Endodermal cell (in vitro differentiated cells): ENCODE measurements at regions not wholly inside any gene's neighbourhood (a gene's known extent, or its start where the extent isn't known, plus 50 kb on each side); places are given as distances from the start of the nearest gene placed in this dataset.
A peak's percentile ranks its signal among the peaks of the same experiment; 100 is the strongest.

Source experiments
- DNase-seq: peaks from one replicate; pipeline ENCODE4 v3.0.0-alpha.2; 2017
- H3K27ac ChIP-seq: 2 replicates; pipeline ENCODE4 v1.5.1; 2013; ENCODE audit warnings: mild to moderate bottlenecking, low read depth, low read length, moderate library complexity
- H3K27me3 ChIP-seq: 2 replicates; pipeline ENCODE4 v1.6.1; 2013; ENCODE audit warnings: mild to moderate bottlenecking, low read length, moderate library complexity; ENCODE audit not compliant: insufficient read depth, control insufficient read depth, poor library complexity, severe bottlenecking
- H3K36me3 ChIP-seq: 2 replicates; pipeline ENCODE4 v1.7.0; 2013; ENCODE audit warnings: mild to moderate bottlenecking, low read length, moderate library complexity; ENCODE audit not compliant: control insufficient read depth, insufficient read depth
- H3K4me1 ChIP-seq: one replicate; pipeline ENCODE4 v1.7.0; 2013; ENCODE audit warnings: low read length; ENCODE audit not compliant: control insufficient read depth, insufficient read depth
- H3K4me3 ChIP-seq: 2 replicates; pipeline ENCODE4 v1.5.1; 2013; ENCODE audit warnings: mild to moderate bottlenecking, low read length, moderate library complexity
- H3K9ac ChIP-seq: 2 replicates; pipeline ENCODE4 v1.6.1; 2013; ENCODE audit warnings: mild to moderate bottlenecking, low read length, moderate library complexity; ENCODE audit not compliant: poor library complexity, severe bottlenecking; ENCODE audit errors: extremely low read depth
- H3K9me3 ChIP-seq: 2 replicates; pipeline ENCODE4 v1.6.1; 2013; ENCODE audit warnings: mild to moderate bottlenecking, low read length, moderate library complexity; ENCODE audit not compliant: control insufficient read depth
- H3K27ac Mint-ChIP-seq: 2 replicates; pipeline ENCODE4 v1.8.0; 2020; ENCODE audit warnings: mixed read lengths
- H3K27me3 Mint-ChIP-seq: 2 replicates; pipeline ENCODE4 v1.8.0; 2021; ENCODE audit warnings: mild to moderate bottlenecking, mixed read lengths; ENCODE audit not compliant: insufficient read depth
- H3K36me3 Mint-ChIP-seq: 2 replicates; pipeline ENCODE4 v1.8.0; 2020; ENCODE audit warnings: low read depth, mixed read lengths
- H3K4me1 Mint-ChIP-seq: 2 replicates; pipeline ENCODE4 v1.8.0; 2020; ENCODE audit warnings: mixed read lengths
- H3K4me3 Mint-ChIP-seq: 2 replicates; pipeline ENCODE4 v1.8.0; 2020; ENCODE audit warnings: mild to moderate bottlenecking, moderate library complexity, mixed read lengths
- H3K9me3 Mint-ChIP-seq: 2 replicates; pipeline ENCODE4 v1.8.0; 2020; ENCODE audit warnings: mild to moderate bottlenecking, mixed read lengths
- WGBS, 2 experiments: methylation state at CpG; one replicate each; pipeline versions ENCODE4 v1.1.5 to v1.1.7; 2013; ENCODE audit warnings: missing lambda C conversion rate in 2 of 2, mixed read lengths in 1 of 2; ENCODE audit not compliant: insufficient coverage in 1 of 2, insufficient read length in 1 of 2; 5-methylcytosine and 5-hydroxymethylcytosine counted together
- TF ChIP-seq, protein P1 (sequence below): fragments of 200-600 bp; sonication (generic); conservative IDR thresholded peaks from 2 replicates; pipeline ENCODE4 v1.5.0; 2021; ENCODE audit warnings: antibody characterized with exemption, mild to moderate bottlenecking

DNA sequence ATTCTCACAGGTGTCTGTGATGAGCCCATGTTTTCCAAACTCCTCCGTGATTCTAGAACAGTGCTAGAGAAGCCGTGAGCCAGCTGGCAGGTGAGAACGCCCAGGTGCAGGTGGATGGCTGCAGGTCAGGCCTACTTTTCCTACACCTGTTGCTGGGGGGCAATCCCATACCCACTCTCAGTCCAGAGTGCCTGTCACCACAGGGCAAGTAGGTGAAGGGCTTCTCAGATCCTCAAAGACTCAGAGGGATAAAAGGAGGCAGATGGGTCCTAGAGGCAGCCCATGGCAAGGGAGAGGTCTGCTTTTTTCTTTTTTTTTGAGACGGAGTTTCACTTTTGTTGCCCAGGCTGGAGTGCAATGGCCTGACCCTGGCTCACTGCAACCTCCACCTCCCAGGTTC, 50.7 kb upstream of the H6PD start:
- H3K27ac ChIP-seq: no peak overlapping the region
- H3K9ac ChIP-seq: no peak overlapping the region
- no peaks in the 10 kb centered on the region for H3K9me3 ChIP-seq
- peak overlapping the region; percentile 62 for H3K4me3 Mint-ChIP-seq
- H3K9me3 Mint-ChIP-seq: peaks cover 4% of the 10 kb centered on the region
- WGBS, 2 experiments: 62 to 73% methylated on average over 4 of the region's 4 CpGs
- peak overlapping the region; percentile 92 for H3K4me3 ChIP-seq
- no peak for DNase-seq
- no peak overlapping the region for H3K27ac Mint-ChIP-seq
- H3K36me3 Mint-ChIP-seq: no peaks in the 10 kb centered on the region
- no peaks in the 10 kb centered on the region for H3K4me1 ChIP-seq
- peaks cover 4% of the 10 kb centered on the region for H3K36me3 ChIP-seq
- H3K27me3 ChIP-seq: peaks cover 27% of the 10 kb centered on the region
- TF ChIP-seq, protein P1, sequence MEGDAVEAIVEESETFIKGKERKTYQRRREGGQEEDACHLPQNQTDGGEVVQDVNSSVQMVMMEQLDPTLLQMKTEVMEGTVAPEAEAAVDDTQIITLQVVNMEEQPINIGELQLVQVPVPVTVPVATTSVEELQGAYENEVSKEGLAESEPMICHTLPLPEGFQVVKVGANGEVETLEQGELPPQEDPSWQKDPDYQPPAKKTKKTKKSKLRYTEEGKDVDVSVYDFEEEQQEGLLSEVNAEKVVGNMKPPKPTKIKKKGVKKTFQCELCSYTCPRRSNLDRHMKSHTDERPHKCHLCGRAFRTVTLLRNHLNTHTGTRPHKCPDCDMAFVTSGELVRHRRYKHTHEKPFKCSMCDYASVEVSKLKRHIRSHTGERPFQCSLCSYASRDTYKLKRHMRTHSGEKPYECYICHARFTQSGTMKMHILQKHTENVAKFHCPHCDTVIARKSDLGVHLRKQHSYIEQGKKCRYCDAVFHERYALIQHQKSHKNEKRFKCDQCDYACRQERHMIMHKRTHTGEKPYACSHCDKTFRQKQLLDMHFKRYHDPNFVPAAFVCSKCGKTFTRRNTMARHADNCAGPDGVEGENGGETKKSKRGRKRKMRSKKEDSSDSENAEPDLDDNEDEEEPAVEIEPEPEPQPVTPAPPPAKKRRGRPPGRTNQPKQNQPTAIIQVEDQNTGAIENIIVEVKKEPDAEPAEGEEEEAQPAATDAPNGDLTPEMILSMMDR: no peak
- H3K4me1 Mint-ChIP-seq: peaks cover 8% of the 10 kb centered on the region
- H3K27me3 Mint-ChIP-seq: peaks cover 39% of the 10 kb centered on the region

DNA sequence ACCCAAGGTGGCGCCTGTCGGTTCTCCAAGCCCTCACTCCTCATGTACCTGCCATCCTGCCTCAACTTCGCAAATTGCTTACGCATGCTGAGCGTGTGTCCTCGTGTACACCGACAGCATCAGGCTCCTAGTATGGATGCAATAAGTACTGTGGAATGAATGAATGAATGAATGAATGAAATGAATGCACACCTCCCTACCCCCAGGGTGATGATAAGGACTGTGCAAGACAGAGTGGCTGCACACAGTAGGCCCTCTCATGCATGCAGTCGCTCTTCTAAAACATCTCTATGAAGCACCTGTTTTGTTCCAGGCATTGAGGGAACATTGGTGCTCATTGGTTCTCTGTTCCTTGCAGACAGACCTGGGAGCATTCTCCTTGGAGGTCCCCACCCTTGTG, 49.8 kb upstream of the H6PD start:
- H3K9me3 Mint-ChIP-seq: peaks cover 4% of the 10 kb centered on the region
- H3K4me1 ChIP-seq: no peaks in the 10 kb centered on the region
- no peak overlapping the region for H3K4me3 Mint-ChIP-seq

More for the DNA sequence above, 49.8 kb upstream of the H6PD start:
- WGBS, 2 experiments: 94 to 97% methylated on average over 7 to 8 of the region's 8 CpGs
- Histone ChIP-seq H3K4me3 (no peak overlapping the region), H3K36me3 (no peaks in the 10 kb centered on the region), H3K9me3 (no peaks in the 10 kb centered on the region), H3K27ac (no peak overlapping the region), H3K9ac (no peak overlapping the region), H3K27me3 (peaks cover 27% of the 10 kb centered on the region)
- no peak overlapping the region for H3K27ac Mint-ChIP-seq
- no peaks in the 10 kb centered on the region for H3K36me3 Mint-ChIP-seq
- peaks cover 8% of the 10 kb centered on the region for H3K4me1 Mint-ChIP-seq
- TF ChIP-seq, protein P1: no peak
- H3K27me3 Mint-ChIP-seq: peaks cover 39% of the 10 kb centered on the region
- DNase-seq: no peak
